ENCODE measurements at regions not wholly inside any gene's neighbourhood (a gene's known extent, or its start where the extent isn't known, plus 50 kb on each side); places are given as distances from the start of the nearest gene placed in this dataset.

GRCh38 chr5:152260940-152261339 lies 144.1 kb downstream of the NMUR2 start:
- no peak for TF ChIP-seq POLR2AphosphoS5 (IDR thresholded peaks at IDR 0.05)
- no peak for TF ChIP-seq CTCF (IDR thresholded peaks at IDR 0.05 in 8 of 11, conservative IDR thresholded peaks at IDR 0.05 in 3 of 11)
- no peak for TF ChIP-seq POLR2A (IDR thresholded peaks at IDR 0.05)
